ENCODE measurements at regions not wholly inside any gene's neighbourhood (a gene's known extent, or its start where the extent isn't known, plus 50 kb on each side); places are given as distances from the start of the nearest gene placed in this dataset.

DNA sequence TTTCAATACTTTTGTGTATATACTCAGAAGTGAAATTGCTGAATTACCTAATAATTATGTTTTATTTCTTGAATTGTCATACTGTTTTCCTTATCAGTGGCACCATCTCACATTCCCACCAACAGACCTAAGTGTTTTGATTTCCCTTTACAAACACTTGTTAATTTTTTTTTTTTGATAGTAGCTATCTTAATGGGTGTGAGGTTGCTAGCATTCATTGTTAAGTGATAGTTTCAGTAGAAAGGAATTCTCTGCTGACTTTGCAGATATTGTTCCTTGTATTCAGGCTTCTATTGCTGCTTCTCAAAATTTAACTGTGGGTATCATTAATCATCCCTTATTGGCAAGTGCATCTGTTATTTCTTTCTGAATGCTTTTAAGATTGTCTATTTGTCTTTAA, 927.5 kb upstream of the SLIT2 start:
- TF ChIP-seq, protein P1, sequence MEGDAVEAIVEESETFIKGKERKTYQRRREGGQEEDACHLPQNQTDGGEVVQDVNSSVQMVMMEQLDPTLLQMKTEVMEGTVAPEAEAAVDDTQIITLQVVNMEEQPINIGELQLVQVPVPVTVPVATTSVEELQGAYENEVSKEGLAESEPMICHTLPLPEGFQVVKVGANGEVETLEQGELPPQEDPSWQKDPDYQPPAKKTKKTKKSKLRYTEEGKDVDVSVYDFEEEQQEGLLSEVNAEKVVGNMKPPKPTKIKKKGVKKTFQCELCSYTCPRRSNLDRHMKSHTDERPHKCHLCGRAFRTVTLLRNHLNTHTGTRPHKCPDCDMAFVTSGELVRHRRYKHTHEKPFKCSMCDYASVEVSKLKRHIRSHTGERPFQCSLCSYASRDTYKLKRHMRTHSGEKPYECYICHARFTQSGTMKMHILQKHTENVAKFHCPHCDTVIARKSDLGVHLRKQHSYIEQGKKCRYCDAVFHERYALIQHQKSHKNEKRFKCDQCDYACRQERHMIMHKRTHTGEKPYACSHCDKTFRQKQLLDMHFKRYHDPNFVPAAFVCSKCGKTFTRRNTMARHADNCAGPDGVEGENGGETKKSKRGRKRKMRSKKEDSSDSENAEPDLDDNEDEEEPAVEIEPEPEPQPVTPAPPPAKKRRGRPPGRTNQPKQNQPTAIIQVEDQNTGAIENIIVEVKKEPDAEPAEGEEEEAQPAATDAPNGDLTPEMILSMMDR (IDR thresholded peaks at IDR 0.05 in 4 of 5, conservative IDR thresholded peaks at IDR 0.05 in 1 of 5) = no peak
- TF ChIP-seq POLR2A (IDR thresholded peaks at IDR 0.05) = no peak

Data from gastrocnemius medialis (tissue), 4 donors.